ENCODE measurements at regions not wholly inside any gene's neighbourhood (a gene's known extent, or its start where the extent isn't known, plus 50 kb on each side); places are given as distances from the start of the nearest gene placed in this dataset.
"Not testable (repeated sequence)": the region's sequence is repeated elsewhere in the genome, so short reads cannot be mapped to it uniquely, and the experiment has no call there.

- TF ChIP-seq CTCF (conservative IDR thresholded peaks at IDR 0.05; ENCODE audit: control insufficient read depth, insufficient read depth, low read depth, low read length) = no peak
- no peak for DNase-seq (ENCODE audit: low read depth)
- H3K4me3 ChIP-seq (ENCODE audit: control insufficient read depth, low read depth, low read length) = no peak overlapping the region
Observed at GRCh38 chr16:76118344-76118743, 158.9 kb upstream of the CNTNAP4 start.

- no peak overlapping the region for H3K4me3 ChIP-seq (ENCODE audit: control insufficient read depth, low read depth, low read length)
- peak; percentile 1 for DNase-seq (ENCODE audit: low read depth)
Observed at GRCh38 chr16:76121636-76122035, 155.6 kb upstream of the CNTNAP4 start.

GRCh38 chr16:76123966-76124365, 153.2 kb upstream of the CNTNAP4 start:
- no peak for TF ChIP-seq CTCF (conservative IDR thresholded peaks at IDR 0.05; ENCODE audit: control insufficient read depth, insufficient read depth, low read depth, low read length)
- DNase-seq (ENCODE audit: low read depth) = no peak
- H3K4me3 ChIP-seq (ENCODE audit: control insufficient read depth, low read depth, low read length) = no peak overlapping the region

More at GRCh38 chr16:76121636-76122035, 155.6 kb upstream of the CNTNAP4 start:
- TF ChIP-seq CTCF (conservative IDR thresholded peaks at IDR 0.05; ENCODE audit: control insufficient read depth, insufficient read depth, low read depth, low read length) = no peak

GRCh38 chr16:76125871-76126270, 151.3 kb upstream of the CNTNAP4 start:
- TF ChIP-seq CTCF (conservative IDR thresholded peaks at IDR 0.05; ENCODE audit: control insufficient read depth, insufficient read depth, low read depth, low read length) = no peak
- DNase-seq (ENCODE audit: low read depth) = no peak

GRCh38 chr16:76138056-76138455, 139.1 kb upstream of the CNTNAP4 start:
- DNase-seq (ENCODE audit: low read depth); H3K4me3 ChIP-seq (ENCODE audit: control insufficient read depth, low read depth, low read length): not testable (repeated sequence)

More at GRCh38 chr16:76125871-76126270, 151.3 kb upstream of the CNTNAP4 start:
- no peak overlapping the region for H3K4me3 ChIP-seq (ENCODE audit: control insufficient read depth, low read depth, low read length)

GRCh38 chr16:76157629-76158028, 119.6 kb upstream of the CNTNAP4 start:
- no peak overlapping the region for H3K4me3 ChIP-seq (ENCODE audit: control insufficient read depth, low read depth, low read length)
- TF ChIP-seq CTCF (conservative IDR thresholded peaks at IDR 0.05; ENCODE audit: control insufficient read depth, insufficient read depth, low read depth, low read length) = no peak
- no peak for DNase-seq (ENCODE audit: low read depth)

- H3K4me3 ChIP-seq (ENCODE audit: control insufficient read depth, low read depth, low read length) = no peak overlapping the region
- DNase-seq (ENCODE audit: low read depth) = no peak
- TF ChIP-seq CTCF (conservative IDR thresholded peaks at IDR 0.05; ENCODE audit: control insufficient read depth, insufficient read depth, low read depth, low read length) = no peak
Observed at GRCh38 chr16:76162046-76162445, 115.2 kb upstream of the CNTNAP4 start.
